ENCODE measurements at regions not wholly inside any gene's neighbourhood (a gene's known extent, or its start where the extent isn't known, plus 50 kb on each side); places are given as distances from the start of the nearest gene placed in this dataset.

- TF ChIP-seq CTCF (optimal IDR thresholded peaks at IDR 0.05 in 1 of 3, IDR thresholded peaks at IDR 0.05 in 1 of 3, conservative IDR thresholded peaks at IDR 0.05 in 1 of 3; ENCODE audit: extremely low read depth in 1 of 3, insufficient read depth in 2 of 3, low read length in 3 of 3): no peak
- no peak for TF ChIP-seq EZH2 (IDR thresholded peaks at IDR 0.05; ENCODE audit: low read length)
Measured at GRCh38 chr12:24659016-24659415, 289.9 kb downstream of the BCAT1 start.

Data from keratinocyte (primary cell).